AG04449 (cell line): ENCODE measurements at regions not wholly inside any gene's neighbourhood (a gene's known extent, or its start where the extent isn't known, plus 50 kb on each side); places are given as distances from the start of the nearest gene placed in this dataset.

Experiments
- CTCF ChIA-PET: fragments of 350-600 bp; formaldehyde crosslinking; extraction: SDS; loops from one replicate; lab custom pipeline; 2021; ENCODE audit warnings: antibody characterized with exemption; lab: Yijun Ruan, JAX
- POLR2A ChIA-PET: fragments of 400-600, 350-600 bp; formaldehyde crosslinking; extraction: SDS; loops from one replicate; lab custom pipeline; 2020; ENCODE audit warnings: antibody characterized with exemption, inconsistent platforms; lab: Yijun Ruan, JAX
- DNase-seq: peaks from one replicate; pipeline ENCODE4 v3.0.0-alpha.2; 2010; ENCODE audit warnings: low read depth, low spot score
- H3K4me3 ChIP-seq: 2 replicates; pipeline ENCODE4 v1.5.1; 2011; ENCODE audit warnings: low read depth, mild to moderate bottlenecking, control low read depth, low read length
- TF ChIP-seq, protein P1 (sequence below): IDR thresholded peaks from one replicate; pipeline ENCODE4 v1.5.1; 2011; ENCODE audit warnings: mild to moderate bottlenecking, moderate library complexity, low read length, control low read depth, inconsistent platforms; ENCODE audit not compliant: insufficient read depth; ENCODE audit errors: missing control alignments

DNA sequence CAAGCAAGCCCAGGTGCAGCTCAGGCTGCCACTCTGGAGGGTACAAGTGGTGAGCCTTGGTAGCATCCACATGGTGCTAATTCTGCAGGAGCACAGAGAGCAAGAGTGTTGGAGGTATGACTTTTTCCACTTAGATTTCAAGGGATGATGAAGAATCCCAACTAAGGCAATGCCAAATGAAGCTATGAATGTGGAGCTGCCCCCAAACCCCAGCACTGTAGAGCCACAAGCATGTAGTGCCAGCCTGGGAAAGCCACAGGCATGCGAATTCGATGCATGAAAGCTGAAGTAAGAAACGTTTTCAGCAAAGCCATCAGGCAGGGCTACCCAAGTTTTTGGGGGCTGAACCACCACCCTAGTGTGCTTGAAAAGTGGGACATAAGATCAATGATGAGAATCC is 251.1 kb downstream of the HAO1 start:
- ChIA-PET POLR2A (no interaction called here), CTCF (no interaction called here)
- TF ChIP-seq, protein P1, sequence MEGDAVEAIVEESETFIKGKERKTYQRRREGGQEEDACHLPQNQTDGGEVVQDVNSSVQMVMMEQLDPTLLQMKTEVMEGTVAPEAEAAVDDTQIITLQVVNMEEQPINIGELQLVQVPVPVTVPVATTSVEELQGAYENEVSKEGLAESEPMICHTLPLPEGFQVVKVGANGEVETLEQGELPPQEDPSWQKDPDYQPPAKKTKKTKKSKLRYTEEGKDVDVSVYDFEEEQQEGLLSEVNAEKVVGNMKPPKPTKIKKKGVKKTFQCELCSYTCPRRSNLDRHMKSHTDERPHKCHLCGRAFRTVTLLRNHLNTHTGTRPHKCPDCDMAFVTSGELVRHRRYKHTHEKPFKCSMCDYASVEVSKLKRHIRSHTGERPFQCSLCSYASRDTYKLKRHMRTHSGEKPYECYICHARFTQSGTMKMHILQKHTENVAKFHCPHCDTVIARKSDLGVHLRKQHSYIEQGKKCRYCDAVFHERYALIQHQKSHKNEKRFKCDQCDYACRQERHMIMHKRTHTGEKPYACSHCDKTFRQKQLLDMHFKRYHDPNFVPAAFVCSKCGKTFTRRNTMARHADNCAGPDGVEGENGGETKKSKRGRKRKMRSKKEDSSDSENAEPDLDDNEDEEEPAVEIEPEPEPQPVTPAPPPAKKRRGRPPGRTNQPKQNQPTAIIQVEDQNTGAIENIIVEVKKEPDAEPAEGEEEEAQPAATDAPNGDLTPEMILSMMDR, result no peak

DNA sequence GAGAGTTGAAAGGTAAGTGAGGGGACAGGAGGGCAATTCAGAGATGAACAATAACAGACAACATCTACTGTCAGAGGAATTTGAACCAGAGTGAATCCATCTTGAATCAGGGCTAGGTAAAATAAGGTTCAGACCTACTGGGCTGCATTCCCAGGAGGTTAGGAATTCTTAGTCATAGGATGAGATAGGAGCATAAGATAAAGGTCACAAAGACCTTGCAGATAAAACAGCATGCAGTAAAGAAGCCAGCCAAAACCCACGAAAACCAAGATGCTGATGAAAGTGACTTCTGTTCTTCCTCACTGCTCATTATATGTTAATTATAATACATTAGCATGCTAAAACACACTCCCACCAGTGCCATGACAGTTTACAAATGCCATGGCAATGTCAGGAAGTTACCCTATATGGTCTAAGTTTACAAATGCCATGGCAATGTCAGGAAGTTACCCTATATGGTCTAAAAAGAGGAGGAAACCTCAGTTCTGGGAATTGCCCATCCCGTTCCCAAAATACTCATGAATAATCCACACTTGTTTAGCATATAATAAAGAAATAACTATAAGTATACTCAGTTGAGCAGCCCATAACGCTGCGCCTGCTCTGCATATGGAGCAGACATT is 248.5 kb downstream of the HAO1 start:
- no peak for DNase-seq
- CTCF ChIA-PET, result no interaction called here
- POLR2A ChIA-PET, result no interaction called here
- TF ChIP-seq, protein P1, result no peak
- H3K4me3 ChIP-seq, result no peak overlapping the region

More for the DNA sequence above, 251.1 kb downstream of the HAO1 start:
- no peak overlapping the region for H3K4me3 ChIP-seq
- DNase-seq, result no peak

DNA sequence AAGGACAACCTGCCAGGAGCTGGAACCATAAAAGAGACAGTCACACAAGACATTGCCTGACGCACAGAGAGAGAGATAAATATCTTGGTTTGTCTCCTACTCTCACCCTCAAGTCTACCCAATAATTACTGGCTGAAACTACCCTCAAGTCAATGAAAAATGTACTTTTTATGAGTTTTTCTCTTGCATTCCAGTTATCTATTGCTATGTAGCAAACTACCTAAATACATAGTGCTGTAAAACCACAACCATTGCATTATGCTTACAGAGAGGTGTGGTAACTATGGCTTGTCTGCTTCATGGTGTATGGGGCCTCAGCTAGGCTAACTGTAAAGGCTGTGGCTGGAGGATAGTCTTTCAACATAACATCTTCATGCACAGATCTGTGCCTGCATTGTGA is 247.8 kb downstream of the HAO1 start:
- ChIA-PET CTCF (no interaction called here), POLR2A (no interaction called here)

DNA sequence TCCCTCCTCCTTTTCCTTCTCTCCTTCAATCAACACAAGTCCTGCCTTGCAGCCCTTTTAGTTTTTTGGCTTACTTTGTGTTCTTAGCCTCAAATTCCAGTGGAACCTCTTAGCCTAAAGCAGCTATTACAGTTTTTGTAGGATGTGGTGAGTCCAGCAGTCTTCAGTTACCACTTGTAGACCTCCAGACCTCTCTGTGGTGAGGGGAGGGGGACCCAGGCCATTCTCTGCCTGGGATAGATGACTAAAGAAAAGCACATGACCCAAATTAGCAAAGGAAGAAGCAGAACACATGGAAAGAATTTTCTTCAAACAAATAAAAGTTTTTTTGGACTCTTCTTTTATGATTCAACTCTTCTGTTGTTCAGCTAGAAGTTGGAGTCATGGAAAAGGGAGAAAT is 246.5 kb downstream of the HAO1 start:
- POLR2A ChIA-PET, result no interaction called here
- H3K4me3 ChIP-seq, result no peak overlapping the region
- CTCF ChIA-PET, result no interaction called here
- TF ChIP-seq, protein P1, result no peak
- no peak for DNase-seq

More for the DNA sequence above, 247.8 kb downstream of the HAO1 start:
- DNase-seq, result no peak
- H3K4me3 ChIP-seq, result no peak overlapping the region
- TF ChIP-seq, protein P1, result no peak

DNA sequence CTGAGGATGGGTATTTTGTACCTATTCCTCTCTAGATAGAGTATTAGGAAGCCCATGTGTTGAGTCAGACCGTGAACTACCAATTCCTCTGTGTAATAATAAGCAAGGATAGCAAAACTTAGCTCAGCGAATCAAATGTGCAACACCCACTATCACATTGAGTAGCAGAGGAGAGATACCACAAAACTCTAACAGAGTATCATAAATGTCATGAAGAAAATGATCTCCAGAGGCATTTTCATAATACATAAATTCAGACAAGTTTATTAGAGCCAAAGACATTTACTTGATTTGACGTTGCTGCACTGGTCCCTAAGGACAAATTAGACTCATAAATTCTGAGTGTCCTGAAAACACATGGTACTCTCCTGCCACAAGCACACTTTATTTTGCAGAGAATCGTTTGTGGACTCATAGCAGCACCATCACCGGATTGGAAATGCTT is 245.2 kb downstream of the HAO1 start:
- DNase-seq, result no peak
- ChIA-PET POLR2A (no interaction called here), CTCF (no interaction called here)
- H3K4me3 ChIP-seq, result no peak overlapping the region
- TF ChIP-seq, protein P1, result no peak

DNA sequence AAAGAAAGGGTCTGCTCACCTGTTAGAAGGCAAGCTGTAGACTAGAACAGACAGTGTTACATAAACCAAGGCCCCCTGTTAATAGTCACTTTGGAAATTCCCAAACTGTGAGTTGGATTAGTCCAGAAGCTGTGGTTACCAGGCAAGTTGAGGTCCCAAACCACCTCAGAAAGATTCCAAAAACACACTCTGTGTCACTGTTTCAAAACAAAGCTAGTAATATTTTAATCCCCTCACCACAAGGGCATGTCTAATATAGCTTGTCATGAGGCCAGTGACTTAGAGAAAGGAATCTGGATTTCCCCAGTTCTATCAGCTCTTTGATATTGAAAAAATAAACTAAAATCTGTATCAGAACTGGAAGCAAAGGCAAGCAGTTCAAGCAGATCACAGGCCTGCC is 244.6 kb downstream of the HAO1 start:
- POLR2A ChIA-PET, result no interaction called here
- CTCF ChIA-PET, result no interaction called here
- DNase-seq, result peak; percentile 17
- no peak overlapping the region for H3K4me3 ChIP-seq
- TF ChIP-seq, protein P1, result no peak
